ENCODE measurements at regions not wholly inside any gene's neighbourhood (a gene's known extent, or its start where the extent isn't known, plus 50 kb on each side); places are given as distances from the start of the nearest gene placed in this dataset.

DNA sequence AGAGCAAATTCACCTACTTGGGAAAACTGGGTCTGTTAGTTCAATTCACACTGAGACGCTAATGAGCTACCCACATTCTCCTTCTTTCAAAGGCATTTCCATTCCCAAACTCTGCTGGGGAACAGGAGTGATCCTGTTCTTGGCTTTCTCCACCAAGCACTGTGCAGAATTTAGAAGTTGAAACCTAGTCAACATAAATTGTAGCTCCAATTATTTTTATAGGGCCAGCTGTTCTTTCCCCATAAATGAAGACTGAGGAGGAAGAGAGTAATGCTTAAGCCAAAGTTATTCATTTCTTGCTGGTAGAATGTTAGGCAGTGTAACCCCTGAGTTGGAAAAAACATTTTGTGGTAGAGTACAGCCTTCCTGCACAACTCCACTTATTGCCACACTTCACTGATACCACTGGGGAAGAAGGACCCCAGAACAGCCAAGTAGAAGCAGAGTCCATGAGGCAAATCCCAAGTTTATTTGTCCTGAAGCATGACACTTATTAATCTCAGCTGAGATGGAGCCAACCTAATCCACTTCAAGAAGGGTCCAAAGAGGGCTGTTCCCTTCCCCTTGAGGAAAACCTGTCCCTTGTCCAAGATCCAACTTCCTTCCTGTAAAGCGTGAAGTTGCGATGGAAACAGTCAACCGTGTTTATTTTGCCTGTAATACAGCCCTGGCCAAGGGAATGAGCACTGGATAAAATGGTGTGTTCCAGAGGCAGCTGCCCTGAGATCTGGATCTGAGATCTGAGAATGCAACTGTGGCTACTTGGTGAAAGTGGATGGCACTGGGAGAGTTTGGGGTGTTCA lies 151.8 kb downstream of the TBX5 start:
- DNase-seq: no peak

DNA sequence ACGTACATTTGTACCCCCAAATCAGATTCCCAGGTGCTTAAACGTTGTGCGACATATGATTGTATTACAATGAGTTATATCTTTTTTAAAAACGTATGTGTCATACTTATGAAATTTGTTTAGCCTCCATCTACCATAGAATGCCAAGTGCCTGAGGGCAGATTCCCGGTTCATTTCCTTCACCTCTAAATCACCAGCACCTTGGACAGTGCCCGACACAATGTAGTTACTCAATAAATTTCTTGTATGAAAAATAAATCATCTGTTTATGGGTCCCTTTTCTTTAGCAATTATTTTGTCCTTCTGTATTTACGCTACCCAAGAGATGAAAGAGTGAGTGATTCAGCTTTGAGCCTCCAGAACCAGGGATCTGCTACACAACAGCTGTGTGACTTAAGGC lies 157.4 kb downstream of the TBX5 start:
- no peak for DNase-seq

DNA sequence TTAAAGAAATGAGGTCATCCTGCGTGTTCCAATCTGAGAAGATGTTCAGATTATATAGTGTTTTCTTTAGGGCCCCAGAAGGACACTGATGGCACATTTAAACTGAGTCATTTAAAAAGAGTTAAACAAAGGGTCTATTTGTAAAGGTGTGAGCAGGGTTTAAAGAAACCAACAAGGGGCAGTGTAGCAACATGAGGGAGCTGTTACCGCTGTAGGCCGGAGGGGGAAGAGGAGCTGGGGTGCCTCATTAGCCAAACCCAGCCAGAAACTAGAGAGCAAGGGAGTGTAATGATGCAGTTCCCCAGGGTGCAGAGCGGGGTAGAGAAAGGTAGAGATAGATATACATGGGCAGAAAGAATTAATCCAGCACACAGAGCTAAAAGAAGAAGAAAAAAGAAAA lies 160.4 kb downstream of the TBX5 start:
- no peak for DNase-seq

DNA sequence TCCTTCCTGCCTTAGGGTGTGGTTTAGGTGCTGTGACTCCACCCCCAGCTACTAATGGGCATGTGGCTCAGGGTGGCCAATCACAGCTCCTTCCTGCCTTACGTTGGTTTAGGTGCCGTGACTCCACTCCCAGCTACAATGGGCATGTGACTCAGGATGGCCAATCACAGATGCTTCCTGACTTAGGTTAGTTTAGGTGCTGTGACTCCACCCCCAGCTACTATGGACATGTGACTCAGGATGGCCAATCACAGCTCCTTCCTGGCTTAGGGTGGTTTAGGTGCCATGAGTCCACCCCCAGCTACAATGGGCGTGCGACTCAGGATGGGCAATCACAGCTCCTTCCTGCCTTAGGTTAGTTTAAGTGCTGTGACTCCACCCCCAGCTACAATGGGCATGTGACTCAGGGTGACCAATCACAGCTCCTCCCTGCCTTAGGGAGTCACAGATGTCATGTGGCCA lies 163.9 kb downstream of the TBX5 start:
- DNase-seq: no peak

DNA sequence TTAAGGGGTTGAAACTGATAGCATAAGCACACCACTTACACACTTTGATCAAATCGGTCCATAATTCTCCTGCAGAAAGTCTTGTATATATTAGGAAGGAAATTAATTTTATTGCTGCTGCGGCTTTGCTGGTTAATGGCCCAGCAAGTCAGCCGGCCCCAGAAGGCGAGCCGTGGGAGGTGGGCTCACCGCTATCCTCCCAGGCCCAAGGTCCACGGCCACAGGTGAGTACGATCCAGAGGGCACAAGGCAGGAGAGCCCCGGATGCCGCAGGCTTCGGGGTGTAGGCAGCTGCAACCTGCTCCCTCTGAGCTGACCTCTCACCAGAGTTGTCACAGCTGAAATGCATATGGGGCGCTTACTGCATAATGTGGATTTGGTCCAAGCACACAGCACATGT lies 165.7 kb downstream of the TBX5 start:
- DNase-seq: no peak

DNA sequence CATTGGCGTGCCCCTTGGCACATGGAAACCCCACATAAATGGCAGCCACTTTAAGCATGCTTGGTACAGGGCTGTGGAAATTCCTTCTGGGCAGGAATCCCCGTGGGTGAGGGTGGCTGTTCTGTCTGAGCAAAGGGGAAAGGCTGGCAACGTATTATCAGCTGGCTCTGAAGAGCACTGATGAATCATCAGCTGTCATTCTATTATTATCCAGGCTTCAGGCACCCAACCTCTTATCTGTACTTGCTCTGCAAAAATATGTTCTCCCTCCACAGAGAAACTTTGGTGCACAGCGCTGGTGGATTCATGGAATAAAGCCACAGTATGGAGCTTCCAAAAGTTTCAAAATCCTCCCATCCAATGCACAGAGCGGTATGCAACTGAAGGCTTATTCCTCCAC lies 167.1 kb downstream of the TBX5 start:
- peak in 1 of 3 experiments; percentile 6 for DNase-seq

DNA sequence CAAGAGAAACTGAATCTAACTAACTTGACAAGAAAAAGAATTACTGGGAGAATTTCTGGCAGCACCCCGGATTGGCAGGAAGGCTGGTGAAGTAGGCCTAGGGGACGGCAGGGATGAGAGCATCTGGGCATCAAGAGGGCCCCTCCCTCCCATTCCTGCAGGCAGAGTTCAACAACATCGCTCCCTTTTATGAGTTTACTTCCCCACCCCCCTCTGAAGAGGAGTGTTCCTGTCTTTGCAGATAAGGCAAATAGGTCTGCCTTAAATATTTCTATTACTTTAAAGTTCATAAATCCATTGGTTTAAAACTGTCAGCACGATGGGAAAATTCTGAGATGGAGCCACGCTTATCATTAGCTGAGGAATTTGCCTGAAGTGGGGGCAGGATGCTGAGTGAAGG lies 168.7 kb downstream of the TBX5 start:
- no peak for DNase-seq

DNA sequence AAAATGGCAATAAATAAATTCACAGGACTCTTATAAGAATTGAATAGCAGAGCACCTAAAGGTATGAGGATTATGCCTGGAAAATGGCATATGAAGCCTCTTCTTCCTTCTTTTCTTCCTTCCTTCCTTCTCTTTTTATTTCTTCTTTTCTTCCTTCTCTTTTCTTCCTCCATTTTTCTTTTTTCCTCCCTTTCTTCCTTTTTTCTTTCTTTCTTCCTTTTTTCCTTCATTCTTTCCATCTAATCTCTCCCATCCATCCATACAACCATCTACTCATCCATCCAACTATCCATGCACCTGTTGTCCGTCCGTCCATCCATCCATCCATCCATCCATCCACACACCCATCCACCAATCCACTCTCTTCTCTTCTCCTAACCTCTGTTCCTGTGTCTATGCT lies 173.8 kb downstream of the TBX5 start:
- DNase-seq: no peak

DNA sequence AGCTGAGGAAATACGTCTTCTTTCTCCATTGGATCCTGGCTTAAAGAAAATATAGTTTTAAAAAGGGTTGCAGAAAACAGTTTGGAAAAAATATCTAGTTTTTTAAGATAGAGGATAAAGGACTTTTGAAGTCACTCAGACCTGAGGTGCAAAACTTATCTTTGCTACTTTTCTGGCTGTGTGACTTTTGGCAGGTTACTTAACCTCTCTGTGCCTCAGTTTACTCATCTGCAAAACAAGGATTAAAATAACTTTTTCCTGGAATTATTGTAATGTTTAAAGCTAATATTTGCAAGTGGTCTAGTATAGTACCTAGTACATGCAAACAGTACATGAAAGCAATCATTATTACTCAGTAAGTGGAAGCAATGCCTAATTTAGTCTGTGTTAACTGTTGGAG lies 176.8 kb downstream of the TBX5 start:
- DNase-seq: no peak

DNA sequence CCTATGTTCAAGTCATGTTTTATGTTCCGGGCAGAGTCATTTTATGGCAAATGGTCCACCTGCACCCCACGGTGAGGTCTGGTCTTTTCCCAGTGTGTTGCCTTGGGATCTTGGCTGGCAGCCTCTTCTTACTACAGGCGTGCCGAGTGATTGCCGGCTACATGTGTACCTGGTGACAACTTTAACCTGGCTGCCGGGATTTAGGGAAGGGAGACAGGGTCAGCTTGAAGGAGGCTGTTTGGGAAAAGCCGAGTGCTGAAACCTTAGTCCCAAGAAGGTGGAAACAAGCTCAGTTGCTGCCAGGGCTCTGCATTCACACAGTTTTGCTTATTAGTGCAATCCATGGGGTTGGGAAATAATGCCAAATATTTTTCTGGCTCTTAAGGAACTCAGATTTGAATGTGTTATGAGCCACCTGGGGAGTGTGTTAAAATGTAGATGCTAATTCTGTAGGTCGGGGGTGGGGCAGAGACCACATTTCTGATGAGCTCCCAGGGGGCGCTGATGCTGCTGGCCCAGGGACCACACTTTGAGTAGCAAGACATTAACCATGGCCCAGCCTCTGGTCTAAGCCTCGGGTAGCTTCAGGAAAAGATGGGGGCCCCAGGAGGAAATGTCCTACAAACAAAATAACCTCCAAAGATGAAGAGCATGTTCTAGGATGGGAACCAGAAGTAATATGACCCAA lies 179.6 kb downstream of the TBX5 start:
- no peak for DNase-seq

DNA sequence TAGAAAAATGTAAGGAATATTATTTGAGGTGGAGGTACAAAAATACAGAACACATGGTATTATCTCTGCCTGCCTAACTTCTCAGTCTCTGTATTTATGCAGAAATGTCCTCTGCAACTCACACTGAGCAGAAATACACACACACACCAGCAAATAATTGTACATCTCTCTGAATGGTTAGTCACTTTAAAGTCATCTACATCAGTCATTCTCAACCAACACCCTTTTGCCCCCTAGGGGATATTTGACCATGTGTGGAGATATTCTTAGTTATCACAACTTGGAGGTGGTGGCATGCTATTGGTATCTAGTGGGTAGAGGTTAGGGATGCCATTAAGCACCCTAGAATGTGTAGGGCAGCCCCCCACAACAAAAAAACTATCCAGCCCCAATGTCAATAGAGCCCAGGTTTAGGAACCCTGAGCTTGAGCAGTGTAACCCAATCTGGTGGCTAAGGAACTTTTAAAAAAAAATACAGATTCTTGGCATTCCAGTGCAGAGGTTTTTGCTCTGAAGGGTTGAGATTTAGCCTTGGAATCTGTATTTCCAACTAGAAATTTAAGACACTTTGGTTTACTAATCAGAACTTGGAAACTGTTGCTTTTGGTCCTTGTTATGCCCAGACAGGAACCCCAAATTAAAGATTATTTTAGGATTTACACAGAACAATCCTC lies 183.8 kb downstream of the TBX5 start:
- DNase-seq: no peak

DNA sequence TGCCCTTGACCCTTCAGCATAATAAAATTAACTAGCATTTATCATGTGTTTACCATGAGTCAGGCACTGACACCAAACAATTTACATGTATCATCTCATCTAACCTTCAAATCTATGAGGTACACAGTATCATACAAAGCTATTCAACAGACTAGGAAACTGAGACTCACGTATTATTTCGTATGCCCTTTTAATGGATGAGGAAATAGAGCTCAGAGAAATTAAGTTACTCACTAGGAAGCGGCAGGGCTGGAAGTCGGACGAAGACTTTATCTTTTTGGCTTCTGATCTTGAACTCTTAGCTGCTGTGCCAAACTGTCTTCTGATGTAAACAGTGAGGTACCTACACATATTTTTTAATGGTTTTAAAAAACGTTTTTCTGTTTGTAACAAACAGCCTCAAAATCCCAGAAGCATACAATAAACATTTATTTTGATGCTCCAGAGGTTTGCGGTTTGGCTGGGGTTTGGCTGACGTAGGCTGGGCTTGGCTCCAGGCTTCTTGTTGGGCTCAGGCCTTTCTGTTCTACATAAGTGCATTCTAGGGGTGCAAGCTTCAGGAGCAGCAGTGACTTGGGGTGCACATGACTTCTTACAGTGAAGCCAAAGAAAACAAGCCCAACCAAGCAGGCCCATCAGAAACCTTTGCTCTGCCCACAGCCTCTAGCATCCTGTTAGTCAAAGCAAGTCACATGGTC lies 184.7 kb downstream of the TBX5 start:
- DNase-seq: no peak

DNA sequence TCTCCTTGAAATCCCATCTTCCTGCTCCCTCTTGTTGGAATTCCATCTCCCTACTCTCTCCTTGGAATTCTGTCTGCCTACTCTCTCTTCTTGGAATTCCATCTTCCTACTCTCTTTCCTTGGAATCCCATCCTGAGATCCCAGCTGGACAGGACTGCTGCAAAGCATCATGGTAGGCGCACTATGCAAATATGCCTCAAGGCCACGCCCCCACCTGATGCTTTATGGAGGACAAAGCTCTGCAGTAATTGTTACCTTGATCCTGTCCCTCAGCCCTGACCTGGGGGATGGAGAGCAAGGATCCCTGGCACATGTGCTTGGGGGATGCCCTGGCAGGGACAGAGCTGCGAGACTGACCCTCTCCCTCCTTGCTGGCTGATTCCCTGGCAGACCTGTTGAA lies 185.6 kb downstream of the TBX5 start:
- DNase-seq: no peak

DNA sequence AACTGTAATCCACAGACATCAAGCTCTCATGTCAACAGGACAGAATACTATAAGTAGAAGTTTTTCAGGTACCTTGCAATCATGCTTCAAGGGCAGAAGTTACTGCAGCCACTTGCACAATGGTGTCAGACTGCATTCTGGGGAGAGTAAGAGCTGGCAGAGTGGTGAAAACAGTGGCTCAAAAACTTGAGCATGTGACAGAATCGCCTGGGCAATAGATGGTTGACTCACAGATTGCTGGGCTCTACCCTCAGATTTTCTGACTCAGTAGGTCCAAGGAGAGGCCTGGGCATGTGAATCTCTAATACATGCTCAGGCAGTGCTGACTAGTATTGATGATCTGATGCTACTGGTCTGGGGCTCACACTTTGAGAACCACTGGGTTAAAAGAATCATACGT lies 187.8 kb downstream of the TBX5 start:
- DNase-seq: no peak

DNA sequence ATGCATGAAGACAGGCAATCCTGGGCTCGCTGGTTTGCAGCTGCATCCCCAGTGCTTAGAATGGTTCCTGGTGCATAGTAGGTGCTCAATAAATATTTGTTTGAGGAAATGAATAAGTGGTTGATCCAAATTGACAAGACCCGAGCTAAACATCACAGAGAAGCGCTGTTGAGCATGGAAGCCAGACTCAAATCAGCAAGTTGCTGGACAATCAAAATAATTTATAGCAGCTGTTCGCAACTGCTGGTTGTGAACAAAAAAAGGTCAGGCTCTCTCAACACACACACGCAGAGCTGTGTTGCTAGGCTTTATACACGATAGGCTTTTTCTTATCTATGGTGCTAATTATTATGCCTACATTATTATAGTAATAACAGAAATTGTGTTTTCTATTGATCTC lies 190.2 kb downstream of the TBX5 start:
- no peak for DNase-seq

DNA sequence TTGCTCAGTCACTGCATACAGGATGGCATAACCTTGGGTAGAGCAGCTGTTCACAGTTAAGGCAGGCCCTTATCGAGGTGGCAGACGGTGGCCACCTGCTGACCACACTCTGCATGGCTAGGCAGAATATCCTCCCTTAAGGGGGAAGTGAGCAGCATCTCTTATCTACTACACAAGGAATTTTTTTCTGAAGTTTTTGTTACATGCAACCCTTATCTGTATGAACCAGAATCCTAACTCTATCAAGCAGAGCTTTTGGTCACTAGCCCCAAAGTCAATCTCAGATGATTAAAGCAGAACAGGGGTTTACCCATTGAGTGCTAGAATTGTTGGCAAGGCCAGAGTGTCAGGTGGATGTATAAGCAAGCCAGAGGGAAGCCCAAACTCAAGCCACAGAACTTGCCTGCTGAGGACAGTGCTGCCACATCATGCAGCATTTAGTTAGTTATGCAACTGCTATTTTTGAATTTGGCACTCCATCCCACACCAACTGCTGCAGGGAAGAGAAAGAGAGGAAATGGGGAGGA lies 192.8 kb downstream of the TBX5 start:
- DNase-seq: peak in 1 of 3 experiments; percentile 13

DNA sequence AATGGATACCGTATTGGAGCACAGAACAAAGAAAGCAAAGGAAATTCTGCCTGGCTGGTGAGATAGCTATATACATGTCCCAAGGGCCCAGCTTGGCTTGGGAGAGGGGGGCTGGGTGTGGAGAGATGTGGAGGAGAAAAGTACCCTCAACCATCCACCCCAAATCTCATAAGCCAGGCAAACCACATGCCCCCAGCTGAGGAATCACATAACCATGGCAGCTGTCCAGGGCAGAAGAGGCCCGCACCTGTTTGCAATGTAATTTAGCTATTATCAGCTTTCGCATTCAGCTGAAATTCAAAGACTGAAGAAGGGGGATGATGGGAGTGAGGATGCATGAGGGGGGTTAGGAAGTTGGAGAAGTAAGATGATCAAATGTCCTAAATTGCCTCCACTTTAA lies 196.1 kb downstream of the TBX5 start:
- DNase-seq: peak in 2 of 3 experiments; percentile 15 to 85

DNA sequence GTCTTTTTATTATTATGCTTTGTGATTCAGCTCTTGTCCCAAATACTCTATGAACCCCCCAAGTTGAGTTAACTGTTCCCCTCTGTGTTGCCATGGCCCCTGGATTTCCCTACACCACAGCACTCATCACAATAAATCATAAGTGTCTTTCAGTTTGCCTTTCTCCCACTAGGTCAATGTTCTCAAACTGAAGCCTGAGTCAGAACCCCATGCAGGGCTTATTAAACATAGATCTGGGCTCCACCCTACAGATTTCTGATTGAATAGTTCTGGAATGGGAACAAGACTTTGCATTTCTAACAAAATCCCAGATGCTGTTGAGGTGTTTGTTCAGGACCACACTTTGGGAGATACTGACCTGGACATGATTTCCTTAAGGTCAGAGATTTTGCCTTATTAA lies 199.4 kb downstream of the TBX5 start:
- no peak for DNase-seq

DNA sequence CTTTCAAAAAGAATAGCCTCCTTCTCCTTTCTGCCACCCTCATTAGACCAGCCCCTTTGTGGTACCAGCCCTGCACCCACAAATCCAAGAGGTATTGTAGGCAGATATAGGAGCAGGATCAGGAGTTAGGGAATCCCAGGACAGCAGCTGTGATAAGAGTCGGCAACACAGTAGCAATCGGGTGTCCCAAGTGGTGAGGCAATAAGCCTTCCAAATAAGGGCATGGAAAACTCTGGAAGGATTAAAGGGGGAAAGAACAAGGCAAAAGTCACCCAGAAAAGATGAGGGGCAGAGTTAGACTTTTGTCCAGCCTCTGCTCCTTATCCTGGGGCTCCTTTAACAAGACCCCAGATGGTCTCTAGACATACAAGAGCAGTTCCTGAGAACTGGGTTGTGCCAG lies 204.2 kb downstream of the TBX5 start:
- DNase-seq: no peak

DNA sequence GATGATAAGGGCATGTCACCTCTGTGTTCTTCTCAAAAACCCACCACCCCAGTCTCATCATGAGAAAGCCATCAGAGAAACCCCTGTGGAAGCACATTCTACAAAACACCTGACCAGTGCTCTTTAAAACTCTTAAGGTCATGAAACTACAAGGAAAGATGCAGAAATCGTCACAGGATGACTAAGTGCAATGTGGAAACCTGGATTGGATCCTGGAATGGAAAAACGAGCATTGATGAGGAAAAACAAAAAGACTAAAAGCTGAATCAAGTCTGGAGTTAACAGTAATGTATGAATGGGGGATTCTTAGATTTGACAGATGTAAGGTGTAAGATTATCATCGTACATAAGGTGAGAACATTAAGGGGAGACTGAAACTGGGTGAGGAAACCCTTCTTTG lies 211.0 kb downstream of the TBX5 start:
- DNase-seq: no peak

DNA sequence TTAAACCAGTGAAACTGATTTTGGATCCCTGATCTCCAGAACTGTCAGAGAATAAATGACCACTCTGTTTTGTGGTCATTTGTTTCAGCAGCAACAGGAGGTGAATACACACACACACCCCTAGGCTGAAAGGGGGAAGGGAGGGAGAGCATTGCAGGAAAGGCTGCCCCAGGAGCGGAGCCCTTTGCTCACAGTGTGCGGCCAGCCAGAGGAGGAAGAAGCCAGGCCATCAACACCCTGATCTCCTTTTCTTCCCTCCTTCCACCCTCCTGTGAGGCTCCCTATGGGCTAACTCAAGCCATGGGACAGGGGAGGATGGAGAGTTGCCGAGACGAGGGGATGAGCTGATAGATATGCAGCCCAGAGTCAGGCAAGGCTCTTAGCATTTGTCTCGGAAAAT lies 211.9 kb downstream of the TBX5 start:
- no peak for DNase-seq

DNA sequence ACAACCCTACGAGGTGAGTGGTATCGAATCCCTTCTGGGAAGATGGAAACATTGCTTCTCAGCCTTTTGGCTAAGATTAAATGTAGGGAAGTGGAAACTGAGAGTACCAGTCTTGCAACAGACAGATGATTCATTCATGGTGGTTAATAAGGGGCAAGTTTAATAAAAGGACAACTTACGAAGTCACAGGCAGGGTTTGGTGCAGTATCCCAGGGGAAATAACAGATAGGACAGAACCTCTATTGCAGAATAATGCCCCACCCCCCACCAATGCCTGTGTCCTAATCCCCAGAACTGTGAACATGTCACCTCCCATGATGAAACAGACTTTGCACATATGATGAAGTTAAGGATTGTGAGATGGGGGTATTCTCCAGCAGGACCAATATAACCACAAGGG lies 212.5 kb downstream of the TBX5 start:
- DNase-seq: no peak

DNA sequence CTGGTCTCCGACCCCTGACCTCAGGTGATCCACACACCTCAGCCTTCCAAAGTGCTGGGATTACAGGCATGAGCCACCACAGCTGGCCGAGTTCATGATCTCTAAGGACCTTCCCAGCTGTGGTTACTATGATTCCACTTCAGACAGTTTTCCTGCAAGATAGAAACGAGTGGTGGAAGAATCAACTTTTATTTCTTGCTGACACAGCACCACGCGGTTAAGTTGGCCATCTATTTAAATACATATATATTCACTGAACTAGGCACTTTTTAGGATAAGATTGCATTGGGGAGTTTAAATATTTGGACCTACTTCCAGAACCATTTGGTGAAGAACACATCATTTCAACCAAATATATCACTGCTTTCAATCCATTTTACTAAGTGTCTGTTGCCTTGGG lies 213.4 kb downstream of the TBX5 start:
- no peak for DNase-seq
